CD4-positive, alpha-beta T cell treated with Interleukin-12 subunit alpha and Interleukin-12 subunit beta, for 1 hour (primary cell): ENCODE measurements at regions not wholly inside any gene's neighbourhood (a gene's known extent, or its start where the extent isn't known, plus 50 kb on each side); places are given as distances from the start of the nearest gene placed in this dataset.

ENCODE experiments used
- DNase-seq: peaks from one replicate; pipeline ENCODE4 v3.0.0-alpha.2; 2020

DNA sequence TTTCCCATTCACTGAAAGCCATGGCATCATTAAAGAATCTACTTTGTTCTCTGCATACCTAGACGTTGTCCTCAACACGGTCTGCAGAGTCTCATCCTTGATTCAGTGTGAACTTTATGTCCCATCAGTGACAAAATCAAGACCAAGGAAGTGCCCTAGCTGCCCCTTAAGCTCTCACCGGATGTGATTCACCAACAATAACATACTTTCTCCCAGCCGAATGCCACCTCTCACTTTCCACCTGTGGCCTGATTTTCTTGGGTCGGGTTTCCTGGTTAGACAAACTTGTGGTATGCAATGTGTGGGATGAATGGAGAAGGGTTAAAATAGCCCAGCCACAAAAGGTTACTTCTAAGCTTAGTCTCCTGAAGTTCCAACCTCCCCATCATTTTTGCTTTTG, 145.3 kb upstream of the PAPPA start:
- no peak for DNase-seq

DNA sequence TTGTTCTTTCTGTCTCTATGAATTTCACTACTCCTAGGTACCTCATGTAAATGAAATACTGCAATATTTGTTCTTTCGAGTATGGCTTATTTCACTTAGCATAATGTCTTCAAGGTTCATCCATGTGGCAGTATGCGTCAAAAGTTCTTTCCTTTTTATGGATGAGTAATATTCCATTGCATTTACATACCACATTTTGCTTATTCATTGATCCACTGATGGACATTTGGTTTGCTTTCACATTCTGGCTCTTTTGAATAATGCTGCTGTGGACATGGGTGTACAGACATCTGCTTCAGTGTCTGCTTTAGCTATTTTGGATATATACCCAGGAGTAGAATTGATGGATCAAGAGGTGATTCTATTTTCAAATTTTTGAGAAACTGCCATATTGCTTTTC, 144.2 kb upstream of the PAPPA start:
- no peak for DNase-seq

DNA sequence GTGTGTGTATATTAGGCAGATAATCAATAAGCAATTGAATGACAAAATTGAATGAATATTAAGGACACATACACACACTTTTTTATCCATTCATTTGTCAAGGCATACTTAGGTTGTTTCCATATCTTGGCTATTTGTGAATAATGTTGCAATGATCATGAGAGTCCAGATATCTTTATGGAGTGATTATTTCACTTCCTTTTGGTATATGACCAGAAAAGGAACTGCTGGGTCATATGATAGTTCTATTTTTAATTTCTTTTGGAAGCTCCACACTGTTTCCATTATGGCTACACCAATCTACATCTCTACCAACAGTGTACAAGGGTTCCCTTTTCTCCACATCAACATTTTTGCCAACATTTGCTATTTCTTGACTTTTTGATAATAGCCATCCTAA, 137.7 kb upstream of the PAPPA start:
- DNase-seq, result no peak

DNA sequence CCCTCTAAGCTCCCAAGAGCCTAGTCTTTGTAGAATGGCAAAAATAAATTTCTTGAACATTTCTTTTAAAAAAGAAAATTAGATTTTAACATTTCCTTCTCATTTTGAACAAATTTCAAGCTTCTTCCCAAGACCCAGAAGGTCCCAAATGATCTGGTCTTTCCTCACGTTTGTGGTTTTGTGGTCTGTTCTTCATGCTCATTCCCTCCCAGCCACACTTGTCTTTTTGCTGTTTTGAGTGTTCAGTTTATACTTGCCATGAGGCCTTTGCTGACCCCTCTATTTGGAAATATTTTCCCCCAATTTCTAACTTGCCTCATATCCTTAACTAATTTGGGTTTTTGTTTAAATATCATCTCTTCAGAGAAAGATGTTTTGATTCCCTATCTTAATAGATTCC, 133.4 kb upstream of the PAPPA start:
- DNase-seq, result no peak

DNA sequence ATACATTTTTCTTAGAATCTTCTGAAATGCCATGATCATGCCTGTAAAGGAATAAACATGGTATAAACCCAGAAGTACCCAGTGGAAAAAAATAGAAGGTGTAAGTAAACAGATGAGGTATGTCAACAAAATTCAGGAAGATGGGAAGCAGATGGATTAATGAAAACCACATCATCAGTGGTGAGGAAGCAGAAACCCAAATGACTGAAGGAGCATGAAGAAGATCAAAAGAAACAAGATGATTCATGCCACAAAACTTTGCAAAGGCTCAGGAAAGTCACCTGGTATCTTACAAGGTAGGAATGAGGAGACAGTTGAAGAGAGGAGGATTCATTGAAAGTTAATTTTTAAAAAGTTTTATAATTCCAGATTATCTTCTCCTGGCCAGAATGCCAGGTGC, 132.8 kb upstream of the PAPPA start:
- DNase-seq, result no peak

DNA sequence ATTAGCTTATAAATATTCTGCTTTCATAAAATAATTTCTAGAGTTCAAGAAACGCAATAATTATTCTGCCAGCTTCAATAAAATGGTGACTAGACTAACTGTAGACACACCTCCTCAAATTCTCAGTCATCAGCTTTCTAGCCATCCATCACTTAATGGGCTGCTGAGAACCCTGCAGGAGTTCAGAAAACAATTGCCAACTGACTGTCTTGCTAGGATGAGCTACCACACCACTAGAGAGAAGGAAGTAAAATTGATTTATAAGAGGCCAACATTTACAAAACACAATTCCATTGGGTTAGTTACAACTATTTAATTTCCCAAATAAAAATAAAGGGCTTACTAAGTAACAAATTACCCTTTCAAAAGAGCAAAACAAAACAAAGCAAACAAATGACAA, 126.5 kb upstream of the PAPPA start:
- DNase-seq, result no peak

DNA sequence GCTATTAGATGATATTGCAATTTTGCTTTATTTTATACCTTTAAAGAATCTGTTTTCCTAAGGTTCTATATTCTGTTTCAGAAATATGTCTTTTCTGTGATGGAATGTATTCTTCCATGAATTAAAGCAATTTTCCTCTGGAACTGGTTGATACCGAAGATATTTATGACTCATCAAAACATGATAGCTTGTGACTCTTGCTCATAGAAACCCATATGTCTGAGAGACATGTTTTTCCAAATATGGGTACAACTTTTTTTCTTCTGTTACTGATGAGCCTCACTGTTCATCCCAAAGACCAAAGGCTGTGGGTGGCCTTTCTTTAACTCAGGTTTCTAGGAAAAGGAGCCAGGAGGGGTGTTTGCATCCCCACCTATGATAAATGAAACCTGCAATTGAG, 126.1 kb upstream of the PAPPA start:
- DNase-seq, result no peak

DNA sequence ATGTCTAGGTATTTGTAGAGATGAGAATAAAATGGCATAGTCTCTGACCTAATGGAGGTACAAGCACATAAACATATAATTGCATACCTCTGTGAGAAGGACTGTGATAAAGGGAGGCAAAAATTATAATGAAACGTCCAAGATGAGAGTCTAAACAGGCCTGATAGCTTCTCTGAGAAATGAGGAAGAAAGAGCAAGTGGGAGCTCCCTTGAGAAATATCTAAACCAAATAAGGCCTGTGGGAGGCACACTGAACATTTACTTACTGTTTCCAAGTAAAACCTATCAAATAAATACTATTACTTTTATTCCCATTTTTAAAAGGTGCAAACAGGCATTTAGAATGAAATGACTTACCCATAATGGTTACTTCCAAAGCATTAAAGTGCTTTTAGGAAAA, 125.6 kb upstream of the PAPPA start:
- no peak for DNase-seq

DNA sequence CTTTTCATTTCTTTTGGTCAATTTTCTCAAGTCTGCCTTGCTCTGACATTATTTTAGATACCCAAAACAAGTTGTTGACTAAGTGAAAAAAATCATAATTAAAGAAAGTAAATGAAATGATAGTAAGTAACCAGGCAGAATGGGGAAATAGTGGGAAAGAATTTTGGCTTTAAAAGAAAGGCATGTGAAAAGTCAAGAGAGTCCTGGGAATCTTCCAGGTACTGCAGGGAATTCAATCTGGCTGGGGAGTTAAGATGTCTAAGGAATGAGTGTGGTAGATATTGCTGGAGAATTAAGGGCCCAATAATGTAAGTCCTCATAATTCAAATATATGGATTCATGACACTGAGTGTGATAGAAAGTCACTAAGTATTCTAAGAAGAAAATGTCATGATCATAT, 123.1 kb upstream of the PAPPA start:
- no peak for DNase-seq

DNA sequence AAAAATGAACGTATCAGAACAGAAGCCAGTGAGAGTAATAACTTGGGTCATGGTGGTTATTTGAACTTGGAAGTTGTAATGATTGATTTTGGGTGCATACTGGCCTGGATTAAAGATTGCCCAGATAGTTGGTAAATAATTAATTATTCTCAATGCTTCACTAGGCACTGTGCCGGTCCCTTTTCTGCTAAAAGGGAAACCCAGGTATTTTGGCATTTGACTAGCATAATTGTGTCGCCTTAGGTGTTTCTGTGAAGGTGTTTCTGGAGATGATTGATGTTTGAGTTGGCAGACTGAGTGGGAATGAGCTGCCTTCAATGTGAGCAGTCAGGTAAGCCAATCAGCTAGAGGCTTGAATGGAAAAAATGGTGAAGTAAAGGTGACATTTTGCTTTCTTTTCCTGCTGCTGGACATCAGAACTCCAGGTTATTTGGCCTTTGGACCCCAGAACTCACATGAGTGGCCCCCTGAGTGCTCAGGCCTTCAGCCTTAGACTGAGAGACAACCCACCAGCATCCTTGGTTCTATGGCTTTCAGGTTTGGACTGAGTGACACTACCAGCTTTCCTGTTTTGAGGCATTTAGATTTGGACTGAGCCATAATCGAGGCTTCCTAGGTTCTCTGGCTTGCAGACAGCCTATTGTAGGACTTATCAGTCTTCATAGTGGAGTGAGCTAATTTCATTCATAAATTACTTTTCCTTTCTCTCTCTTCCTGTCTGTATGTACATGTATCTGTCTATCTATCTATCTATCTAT, 120.7 kb upstream of the PAPPA start:
- no peak for DNase-seq

DNA sequence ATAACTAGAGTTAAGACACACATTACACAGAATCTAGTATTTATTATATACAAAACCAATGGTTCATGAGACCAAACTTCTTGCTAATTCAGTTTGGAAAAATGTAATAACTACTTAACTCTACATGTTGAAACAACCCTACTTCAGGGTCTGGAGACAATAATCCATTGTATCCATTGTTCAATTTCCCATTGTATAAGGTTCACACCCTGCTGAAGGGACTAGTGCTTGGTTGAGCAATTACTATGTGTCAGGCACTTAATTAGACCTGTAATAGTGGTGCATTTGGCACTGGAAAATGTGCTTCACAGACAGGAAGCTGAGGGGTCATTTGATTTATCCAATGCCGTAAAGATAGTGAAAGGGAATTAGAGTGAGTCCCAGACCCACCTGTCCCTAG, 114.3 kb upstream of the PAPPA start:
- DNase-seq, result no peak

DNA sequence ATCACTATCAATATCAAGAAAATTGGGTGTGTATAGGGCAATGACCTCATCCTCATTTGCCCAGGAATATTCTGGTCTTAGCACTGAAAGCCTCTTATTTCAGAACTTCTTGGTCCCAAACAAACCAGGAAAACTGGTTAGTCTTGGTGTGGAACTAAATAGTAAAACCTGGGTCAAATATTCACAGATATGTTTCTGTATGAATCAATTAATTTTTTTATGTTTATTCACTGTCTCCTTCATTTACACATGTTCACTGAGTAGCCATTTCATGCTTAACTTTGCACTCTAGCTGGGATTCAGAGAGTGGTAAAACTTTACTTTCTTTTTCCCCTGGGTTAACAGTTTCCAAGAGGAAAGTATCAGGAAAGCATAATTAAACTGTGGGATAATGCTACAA, 113.7 kb upstream of the PAPPA start:
- no peak for DNase-seq

DNA sequence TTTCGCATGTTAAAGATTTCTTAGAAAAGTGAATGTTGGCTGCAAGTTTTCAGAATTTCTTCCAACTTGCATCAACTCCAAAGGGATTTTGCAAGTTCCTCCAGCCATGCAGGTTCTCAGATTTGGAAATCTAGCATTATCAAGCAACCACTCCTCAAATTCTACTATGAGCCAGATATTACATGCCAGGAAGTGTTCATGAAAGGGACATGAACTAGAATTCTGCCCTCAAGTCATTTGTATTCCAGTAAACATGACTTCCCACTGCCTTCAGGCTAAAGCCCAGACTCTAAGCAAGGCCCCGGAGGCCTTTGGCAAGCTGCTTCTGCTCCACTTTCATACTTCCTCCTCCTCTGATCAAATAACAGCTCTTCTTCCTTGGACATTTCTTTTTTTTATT, 111.3 kb upstream of the PAPPA start:
- DNase-seq, result no peak

DNA sequence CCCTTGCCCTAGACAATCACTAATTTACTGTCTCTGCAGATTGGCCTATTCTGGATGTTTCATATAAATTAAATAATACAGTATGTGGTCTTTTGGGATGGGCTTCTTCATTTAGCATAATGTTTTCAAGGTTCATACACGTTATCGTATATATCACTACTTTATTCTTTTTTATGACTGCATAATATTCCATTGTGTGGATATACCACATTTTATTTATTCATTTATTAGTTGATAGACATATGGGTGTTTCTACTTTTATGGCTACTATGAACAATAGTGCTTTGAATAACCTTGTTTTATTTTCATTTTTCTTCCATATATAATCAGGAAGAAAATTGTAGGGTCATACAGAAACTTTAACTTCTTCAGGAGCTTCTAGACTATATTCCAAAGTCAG, 108.5 kb upstream of the PAPPA start:
- no peak for DNase-seq

DNA sequence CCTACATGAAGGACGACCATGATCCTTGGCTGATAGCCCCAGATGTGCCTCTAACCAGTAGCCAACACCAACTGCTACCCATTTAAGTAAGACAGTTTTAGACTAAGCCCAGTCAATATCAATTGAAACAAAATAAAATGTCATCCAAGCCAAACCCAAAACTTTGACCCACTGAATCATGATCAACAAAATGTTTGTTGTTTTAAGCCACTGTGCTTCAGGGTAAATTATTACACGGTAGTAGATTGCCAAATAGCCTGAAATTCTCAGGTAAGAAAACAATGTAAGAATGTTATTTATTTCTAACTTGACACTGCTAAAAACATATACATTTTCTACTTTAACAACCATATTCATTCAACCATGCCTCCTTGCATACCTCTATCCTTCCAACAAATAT, 105.5 kb upstream of the PAPPA start:
- no peak for DNase-seq

DNA sequence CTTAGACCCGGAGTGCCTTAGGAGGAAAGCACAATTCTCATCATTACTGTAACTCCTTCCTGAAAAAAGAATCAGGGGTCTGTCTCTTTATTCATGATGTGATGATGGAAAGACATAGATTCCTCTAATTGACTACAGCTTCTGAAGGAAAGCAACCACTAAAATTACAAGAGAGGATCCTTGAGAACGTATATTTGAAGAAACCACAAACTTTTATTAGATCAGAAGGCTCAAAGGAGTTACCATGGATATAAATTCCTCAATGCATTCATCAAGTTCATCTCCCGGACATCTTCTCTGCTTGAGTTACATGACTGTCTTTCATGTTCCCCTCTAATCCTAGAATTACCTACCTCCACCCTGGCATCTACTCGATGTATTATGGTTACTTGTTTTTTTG, 104.1 kb upstream of the PAPPA start:
- DNase-seq, result no peak

DNA sequence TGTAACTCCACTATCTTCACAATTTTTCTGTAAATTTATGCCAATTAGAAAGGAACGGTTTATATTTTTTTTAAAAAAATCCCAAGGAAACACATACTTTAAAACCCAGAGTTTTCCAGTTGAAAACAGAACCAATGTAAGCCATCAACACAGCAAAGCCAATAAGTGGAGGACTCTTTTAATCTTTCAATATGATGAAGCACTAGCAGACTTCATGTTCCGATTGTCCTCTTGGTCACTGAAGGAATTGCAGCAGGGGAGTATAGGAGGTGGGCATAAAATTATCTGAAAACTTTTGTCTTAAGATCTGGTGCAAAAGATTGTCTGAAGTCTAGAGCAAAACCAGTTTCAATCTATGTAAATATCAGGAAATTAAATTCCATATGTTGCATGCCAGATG, 102.1 kb upstream of the PAPPA start:
- DNase-seq, result no peak

DNA sequence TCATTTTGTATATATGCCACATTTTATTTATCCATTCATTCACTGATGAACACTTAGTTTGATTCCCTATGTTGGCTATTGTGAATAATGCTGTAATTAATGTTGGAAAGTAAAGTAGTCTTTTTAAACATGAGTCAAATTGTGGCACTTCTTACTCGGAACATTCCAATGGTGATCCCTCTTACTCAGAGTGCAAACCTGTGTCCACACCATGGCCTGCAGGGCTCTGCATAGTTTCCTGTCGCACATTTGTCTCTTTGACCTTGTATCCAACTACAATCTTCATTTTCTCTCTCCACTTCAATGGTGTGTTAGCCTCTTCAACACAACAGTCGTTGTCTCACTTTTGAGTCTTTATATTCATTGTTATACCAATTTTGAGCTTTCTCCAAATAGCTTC, 98.1 kb upstream of the PAPPA start:
- no peak for DNase-seq

DNA sequence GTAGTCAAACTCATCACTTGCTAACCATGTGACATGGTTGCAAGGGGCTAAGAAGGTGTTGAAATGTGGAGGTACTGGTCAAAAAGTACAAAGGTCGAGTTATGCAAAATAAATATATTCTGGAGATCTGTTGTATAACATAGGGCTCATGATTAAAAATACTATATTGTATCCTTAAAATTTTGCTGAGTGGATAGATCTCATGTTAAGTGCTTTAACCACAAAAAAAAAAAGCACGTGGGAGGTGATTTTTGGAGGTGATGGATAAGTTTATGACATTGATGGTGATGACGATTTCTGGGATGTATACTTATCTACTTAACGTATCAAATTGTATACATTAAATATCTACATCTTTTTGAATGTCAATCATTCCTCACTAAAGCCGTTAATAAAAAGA, 96.2 kb upstream of the PAPPA start:
- DNase-seq, result no peak

DNA sequence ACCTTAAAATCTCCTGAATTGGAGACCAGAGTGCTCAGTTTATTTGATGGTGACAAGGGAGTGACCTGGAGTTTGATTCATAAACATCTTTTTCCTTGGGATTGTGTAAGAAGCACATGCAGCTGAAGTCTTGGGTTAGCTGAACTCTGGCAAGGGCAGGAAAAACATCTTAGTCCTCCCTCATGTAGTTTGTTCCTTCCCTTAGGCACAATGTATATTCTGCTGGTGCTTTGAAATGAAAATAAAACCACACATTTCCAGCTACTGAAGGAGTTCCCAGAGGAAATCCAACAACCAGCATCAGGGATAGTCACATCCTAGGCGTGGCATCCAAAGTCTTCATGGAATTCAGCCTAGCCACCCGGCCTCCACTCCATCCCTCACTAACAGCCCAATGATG, 95.2 kb upstream of the PAPPA start:
- DNase-seq, result no peak

DNA sequence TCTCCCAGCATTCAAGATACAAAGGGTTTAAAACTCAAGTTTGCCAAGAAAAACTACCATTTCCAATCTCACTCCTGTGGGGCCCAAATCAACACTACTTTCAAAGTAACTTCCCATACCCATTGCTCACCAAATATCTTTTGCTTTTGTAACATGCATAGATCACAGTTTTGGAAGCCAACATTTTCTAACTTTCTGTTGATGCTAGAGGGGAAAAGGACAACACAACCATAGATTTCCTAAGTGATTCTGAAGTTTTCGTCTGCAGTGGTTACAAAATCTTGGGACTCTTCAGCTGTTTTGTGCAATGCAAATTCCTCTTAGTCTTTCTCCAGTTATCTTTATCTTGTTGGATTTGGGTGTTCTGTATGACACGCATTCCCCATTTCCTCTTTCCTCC, 94.1 kb upstream of the PAPPA start:
- DNase-seq, result no peak

DNA sequence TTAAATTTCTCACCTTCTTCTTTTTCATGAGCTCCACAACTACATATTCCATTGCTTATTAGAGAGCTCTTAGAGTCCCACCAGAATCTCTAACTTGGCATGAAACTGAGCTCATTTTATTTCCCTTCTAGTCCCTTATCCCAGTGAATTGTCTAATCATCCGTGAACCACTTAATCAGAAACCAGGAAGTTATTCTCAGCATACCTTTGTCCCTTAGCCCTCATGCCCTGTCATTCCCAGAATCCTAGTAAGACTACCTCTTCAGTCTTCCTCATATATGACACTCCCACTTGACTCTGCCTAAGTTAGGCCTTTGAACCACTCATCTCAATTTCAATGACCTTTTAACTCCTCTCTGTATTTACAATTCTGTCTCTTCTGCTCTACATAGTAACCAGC, 93.0 kb upstream of the PAPPA start:
- no peak for DNase-seq

DNA sequence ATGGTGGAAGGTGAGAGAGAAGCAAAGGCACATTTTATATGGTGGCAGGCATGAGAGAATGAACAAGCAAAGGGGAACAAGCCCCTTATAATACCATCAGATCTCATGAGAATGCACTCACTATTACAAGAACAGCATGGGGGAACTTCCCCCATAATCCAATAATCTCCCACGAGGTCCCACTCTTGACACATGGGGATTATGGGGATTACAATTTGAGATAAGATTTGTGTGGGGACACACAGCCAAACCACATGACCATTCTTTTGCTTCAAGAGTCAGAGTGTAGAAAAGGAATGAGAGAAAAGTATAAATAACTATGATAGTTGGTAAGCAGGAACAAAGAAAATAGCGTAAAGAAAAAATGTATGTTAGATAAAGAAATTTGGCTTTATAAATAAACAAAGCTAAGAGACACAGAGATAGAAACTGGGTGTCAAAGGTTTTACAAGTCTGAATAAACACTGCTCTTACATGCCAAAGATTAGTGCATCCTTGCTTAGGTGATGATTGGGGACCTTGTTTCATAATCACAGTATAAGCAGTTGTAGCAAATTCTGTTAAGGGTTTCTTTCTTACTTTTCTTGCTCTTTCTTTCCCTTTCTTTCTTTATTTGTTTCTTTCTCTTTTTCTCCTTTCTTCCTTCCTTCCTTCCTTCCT, 91.9 kb upstream of the PAPPA start:
- no peak for DNase-seq

DNA sequence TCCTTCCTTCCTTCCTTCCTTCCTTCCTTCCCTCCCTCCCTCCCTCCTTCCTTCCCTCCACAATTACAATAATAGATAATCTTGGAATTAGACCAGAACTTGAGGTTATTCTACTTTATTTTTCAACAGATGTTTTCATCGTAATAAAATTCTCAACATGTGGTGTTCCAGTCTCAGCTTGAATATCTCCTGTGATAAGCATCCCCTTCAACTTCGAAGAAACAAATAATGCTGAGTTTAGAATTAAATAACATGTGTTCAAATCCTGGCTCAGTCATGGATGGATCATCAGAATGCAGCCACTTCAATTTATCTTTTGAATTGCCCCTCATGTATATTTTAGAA, 91.4 kb upstream of the PAPPA start:
- DNase-seq, result no peak

DNA sequence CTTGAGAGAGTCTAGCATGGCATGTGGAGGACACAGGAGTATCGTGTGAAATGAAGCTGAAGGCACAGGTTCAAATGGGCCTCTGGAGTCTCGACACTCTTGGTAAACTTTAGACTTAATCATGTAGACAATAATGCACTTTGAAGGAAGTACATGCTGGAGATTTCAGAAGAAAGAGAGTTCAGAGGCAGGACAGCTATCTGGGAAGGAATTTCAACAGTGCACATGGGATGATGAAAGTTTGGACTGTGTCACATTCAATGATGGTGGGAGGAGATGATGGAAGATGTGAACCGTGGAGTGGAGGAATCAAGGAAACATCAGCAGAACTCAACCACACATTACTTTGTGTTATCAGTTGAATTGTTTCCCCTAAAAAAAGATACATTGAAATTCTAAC, 88.6 kb upstream of the PAPPA start:
- no peak for DNase-seq
